PFSK-1 (cell line): ENCODE measurements at regions not wholly inside any gene's neighbourhood (a gene's known extent, or its start where the extent isn't known, plus 50 kb on each side); places are given as distances from the start of the nearest gene placed in this dataset.

Source experiments
- FOXP2 ChIP-seq: optimal IDR thresholded peaks from 2 replicates; pipeline ENCODE3; 2011; ENCODE audit warnings: borderline replicate concordance, control low read depth, inconsistent platforms; ENCODE audit not compliant: insufficient read depth; ENCODE audit errors: extremely low read length, extremely low read depth
- POLR2AphosphoS5 ChIP-seq: IDR thresholded peaks from 2 replicates; pipeline ENCODE4 v1.6.1; 2012; ENCODE audit warnings: low read depth, mild to moderate bottlenecking, control low read depth, low read length, moderate library complexity
- REST ChIP-seq, 2 experiments: IDR thresholded peaks; 2 replicates each; pipeline versions ENCODE4 v1.6.1 to v1.8.0; 2011 to 2012; ENCODE audit warnings: low read depth in 2 of 2, low read length in 2 of 2, control low read depth in 1 of 2, inconsistent platforms in 1 of 2, mild to moderate bottlenecking in 1 of 2, moderate library complexity in 1 of 2; ENCODE audit not compliant: insufficient read depth in 1 of 2
- SIN3A ChIP-seq: IDR thresholded peaks from 2 replicates; pipeline ENCODE4 v1.6.1; 2012; ENCODE audit warnings: mild to moderate bottlenecking, low read length, moderate library complexity, borderline replicate concordance; ENCODE audit not compliant: insufficient read depth
- TAF1 ChIP-seq: IDR thresholded peaks from 2 replicates; pipeline ENCODE4 v1.6.1; 2012; ENCODE audit warnings: low read length, control low read depth, borderline replicate concordance; ENCODE audit not compliant: insufficient read depth

DNA sequence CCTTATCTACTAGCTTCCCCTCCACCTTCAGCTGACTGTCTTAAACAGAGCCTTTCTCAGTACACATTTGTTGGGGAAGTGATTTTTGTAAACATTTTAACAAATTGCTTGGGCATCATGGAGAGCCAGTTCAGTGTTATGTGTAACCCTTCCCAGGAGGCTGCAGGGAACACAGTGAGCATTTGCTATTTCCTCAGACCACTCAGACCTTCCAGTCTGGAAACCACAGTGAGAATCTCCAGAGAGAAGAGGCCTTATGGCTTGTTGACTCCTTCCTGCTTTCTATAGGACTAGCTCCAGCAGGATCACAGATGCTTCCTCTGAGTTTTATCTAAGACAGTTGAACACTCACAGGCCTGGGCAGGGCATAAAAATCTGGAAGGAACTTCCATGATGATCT is 409.8 kb upstream of the NPVF start:
- TF ChIP-seq REST (IDR thresholded peaks at IDR 0.05; ENCODE audit: insufficient read depth in 1 of 2, low read depth in 2 of 2, low read length in 2 of 2) (no peak), POLR2AphosphoS5 (no peak), SIN3A (no peak), FOXP2 (no peak), TAF1 (no peak)

DNA sequence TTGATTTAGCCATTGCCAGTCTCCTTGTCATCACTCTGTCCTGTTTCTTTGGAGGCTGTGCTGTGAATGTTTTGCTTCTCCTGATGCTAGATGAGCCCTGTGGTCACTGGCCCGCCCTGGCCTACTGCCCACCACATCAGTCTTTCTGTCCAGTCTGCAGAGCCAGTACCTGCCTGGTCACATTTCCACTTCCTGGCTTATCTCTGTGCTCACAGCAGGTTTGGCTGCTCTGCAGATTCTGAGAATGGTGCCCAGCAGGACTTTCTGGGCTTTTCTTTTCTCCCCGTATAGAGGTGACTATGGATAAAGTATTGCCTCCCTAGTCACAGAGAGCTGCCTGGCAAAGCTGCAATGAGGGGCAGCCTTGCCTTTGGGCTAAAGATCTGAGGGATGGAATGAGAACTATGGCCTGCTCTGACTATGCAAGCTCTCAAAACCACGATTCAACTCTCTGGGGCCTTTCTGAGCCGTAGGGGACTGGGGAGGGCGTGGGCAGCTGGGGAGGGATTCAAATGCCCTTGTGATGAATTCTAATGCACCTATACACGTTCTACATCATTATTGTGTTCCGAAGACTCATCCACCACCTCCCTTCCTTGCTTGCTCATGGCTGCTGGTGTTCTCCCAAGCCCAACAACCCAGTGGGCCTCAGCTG is 410.4 kb upstream of the NPVF start:
- TF ChIP-seq POLR2AphosphoS5 (no peak), SIN3A (no peak), FOXP2 (no peak), REST (IDR thresholded peaks at IDR 0.05; ENCODE audit: insufficient read depth in 1 of 2, low read depth in 2 of 2, low read length in 2 of 2) (no peak), TAF1 (no peak)

DNA sequence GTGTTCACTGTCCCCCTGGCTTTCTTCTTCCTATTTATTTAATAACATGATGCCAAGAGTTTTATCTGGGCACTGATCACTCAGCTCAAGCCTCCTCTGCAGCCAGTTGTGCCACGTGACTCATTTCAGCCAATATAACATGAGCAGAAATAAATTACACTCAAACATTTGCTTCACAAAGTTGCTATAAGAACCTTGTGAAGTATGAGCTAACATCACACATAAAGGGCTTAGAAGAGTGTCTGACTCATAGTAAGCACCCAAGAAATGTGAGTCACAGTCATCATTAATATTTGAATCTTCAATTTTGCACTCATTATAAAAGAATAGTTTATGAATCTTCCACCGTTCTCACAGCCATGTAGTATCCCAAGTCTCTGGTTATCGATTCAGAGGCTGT is 414.6 kb upstream of the NPVF start:
- TF ChIP-seq POLR2AphosphoS5 (no peak), FOXP2 (no peak), TAF1 (no peak), REST (IDR thresholded peaks at IDR 0.05; ENCODE audit: insufficient read depth in 1 of 2, low read depth in 2 of 2, low read length in 2 of 2) (no peak), SIN3A (no peak)

GRCh38 chr7:25643286-25643685 is 415.0 kb upstream of the NPVF start:
- TF ChIP-seq POLR2AphosphoS5 (no peak), REST (IDR thresholded peaks at IDR 0.05; ENCODE audit: insufficient read depth in 1 of 2, low read depth in 2 of 2, low read length in 2 of 2) (no peak), SIN3A (no peak), FOXP2 (no peak), TAF1 (no peak)

GRCh38 chr7:25643770-25644394 is 415.6 kb upstream of the NPVF start:
- no peak for TF ChIP-seq SIN3A
- no peak for TF ChIP-seq POLR2AphosphoS5
- no peak for TF ChIP-seq TAF1
- no peak for TF ChIP-seq FOXP2
- no peak for TF ChIP-seq REST (IDR thresholded peaks at IDR 0.05; ENCODE audit: insufficient read depth in 1 of 2, low read depth in 2 of 2, low read length in 2 of 2)
